ENCODE measurements at regions not wholly inside any gene's neighbourhood (a gene's known extent, or its start where the extent isn't known, plus 50 kb on each side); places are given as distances from the start of the nearest gene placed in this dataset.

DNA sequence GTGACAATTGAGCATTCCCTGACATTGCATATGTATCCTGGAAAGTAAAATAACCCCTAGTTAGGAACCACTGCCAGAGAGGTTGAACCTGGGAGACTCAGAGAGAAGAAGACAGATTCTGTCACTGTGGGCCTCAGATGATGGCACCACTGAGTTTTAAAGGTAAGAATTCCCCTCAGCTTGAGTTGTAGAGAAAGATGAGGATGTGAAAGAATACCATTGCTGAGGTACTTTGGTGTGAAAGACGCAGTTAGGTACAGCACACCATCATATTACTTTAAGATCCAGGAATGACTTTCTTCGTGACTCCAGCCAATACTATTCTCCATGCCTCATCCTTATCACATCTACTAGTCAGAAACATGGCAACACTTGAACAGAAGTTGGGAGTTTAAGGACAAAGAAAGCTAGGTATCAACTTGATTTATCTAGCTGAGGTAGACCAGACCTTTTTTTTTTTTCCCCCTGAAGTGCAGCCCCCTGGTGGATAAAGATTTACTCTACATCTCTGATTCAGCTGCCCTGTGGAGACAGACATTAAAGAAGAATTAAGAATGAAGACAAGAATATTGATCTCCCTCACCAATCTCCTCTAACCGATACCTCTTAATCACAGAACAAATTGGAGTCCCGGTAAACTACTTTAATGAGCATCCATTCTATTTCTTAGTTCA is 630.5 kb upstream of the FANCL start:
- DNase-seq (ENCODE audit: low read depth in 2 of 2) = no peak

DNA sequence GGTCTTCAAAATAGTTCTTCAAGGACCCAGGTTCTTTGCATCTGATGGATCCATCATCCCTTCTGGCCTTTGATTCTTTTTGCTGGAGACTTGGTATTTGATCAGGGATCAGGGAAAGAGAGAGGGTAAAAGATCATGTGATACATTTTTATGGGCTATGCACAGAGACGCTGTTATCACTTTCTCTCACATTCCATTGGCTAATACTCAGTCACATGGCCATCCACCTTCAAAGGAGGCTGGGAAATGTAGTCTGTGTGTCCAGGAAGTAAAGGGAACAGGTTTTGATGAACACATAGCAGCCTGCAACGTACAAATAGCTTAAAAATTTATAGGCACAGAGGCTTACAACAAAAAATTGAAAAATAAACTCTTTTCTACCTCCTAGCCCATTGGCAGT is 629.6 kb upstream of the FANCL start:
- no peak for DNase-seq (ENCODE audit: low read depth in 2 of 2)

DNA sequence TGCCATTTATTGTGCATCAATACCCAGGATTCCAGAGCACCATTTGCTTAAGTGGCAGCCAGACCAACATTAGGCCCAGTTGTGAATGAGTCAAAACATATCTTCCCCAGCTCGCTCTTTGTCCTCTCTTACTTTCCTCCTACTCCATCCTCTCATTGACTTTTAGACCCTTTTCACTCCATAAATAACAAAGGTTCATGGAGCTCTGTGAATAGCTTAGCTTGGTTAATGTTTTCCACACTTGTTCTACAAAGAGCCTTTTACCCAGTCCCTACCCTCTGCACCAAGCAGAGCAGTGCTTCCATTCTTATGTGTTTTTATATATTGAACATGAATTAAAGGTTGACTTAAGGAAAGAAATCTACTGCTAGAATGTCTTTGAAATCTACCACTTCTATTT is 625.8 kb upstream of the FANCL start:
- no peak for DNase-seq (ENCODE audit: low read depth in 2 of 2)

DNA sequence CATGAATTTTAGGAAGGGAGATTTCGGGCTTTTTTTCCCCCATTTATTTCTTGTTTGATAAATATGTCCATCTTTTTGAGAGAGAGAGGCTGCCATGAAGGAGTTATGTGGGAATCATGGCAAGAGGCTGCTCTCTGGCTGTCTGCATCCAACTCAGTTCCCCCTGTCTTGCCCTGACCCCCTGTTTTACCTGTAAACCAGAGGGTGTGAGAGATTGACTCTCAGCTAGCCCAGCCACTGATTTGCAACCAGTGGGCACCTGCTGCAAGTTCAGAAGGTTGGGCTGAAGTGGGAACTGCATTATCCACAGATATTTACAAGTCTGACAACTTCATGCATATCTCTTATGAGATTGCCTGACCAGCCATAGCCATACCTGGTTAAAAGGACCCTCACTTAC is 625.4 kb upstream of the FANCL start:
- no peak for DNase-seq (ENCODE audit: low read depth in 2 of 2)

DNA sequence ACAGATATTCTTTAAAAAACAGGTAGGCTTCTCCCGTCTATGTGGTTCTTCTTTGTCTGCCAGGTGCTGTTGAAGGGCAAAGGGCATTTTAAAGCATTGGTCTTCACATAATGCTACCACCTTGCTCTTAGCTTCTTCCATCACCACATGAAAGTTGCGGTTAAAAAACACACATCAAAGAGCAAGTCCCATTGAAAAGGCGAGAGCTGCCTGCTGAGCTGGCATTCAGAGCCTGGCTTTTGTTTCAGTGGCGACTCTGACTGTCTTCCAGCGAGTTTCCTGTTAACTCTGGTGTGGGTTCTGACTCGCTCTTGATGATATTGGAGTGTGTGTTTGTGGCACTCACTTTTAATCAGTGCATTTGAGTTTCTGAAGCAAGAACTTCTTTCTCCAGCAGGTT is 624.9 kb upstream of the FANCL start:
- no peak for DNase-seq (ENCODE audit: low read depth in 2 of 2)

DNA sequence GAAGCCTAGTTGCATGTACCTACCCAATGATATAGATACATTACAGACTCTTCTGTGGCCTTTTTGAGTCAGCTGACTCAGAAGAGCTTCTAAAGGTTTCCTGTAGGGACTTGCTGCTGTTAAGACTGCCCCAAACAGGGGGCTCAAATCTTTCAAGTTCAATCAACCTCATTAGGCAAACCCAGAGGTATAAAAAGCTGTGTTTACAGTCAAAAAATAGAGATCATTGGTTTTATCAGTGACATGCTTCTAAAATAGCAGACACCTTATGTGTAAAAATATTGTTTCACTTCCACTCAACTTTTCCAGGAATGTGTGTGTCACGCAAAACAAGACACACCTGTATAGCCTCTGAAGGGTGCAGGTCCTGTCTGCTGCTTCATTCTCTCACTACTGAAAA is 624.3 kb upstream of the FANCL start:
- DNase-seq (ENCODE audit: low read depth in 2 of 2) = no peak

DNA sequence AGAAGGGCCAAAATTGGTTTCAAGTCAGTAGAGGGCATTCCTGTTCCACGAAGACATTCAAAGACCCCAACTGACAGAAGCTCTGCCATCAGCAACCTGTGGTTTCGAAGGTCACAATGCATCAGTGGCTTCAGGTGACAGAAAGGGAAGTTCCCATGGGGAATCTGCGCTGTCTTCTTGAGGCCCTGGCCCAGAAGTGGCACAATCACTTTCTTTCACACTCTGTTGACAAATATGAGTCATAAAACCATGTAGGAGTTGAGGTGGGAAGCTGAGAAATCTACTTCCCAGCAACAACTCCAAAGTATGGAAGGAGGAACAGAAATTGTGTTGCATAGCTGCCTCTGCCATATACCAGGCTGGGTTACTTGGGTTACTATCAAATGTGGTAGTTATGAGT is 621.1 kb upstream of the FANCL start:
- no peak for DNase-seq (ENCODE audit: low read depth in 2 of 2)

DNA sequence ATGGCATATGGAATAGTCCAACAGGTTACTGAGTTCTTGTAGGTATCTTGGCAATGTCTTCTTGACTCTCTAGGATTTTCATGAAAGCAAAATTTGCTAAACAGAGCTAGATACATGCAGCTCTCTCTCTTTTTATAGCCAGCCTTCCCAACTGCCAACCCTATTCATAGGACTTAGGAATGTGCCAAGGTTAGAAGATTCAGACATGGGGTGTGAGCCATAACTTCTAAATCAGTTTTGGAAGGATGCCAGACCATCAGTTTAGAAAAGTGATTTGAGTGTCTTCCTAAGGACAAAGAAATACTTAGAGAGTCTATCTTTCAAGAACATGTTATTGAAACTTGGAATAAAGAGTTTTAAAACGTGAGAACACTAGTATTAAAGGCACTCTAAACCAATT is 619.5 kb upstream of the FANCL start:
- DNase-seq (ENCODE audit: low read depth in 2 of 2) = no peak

DNA sequence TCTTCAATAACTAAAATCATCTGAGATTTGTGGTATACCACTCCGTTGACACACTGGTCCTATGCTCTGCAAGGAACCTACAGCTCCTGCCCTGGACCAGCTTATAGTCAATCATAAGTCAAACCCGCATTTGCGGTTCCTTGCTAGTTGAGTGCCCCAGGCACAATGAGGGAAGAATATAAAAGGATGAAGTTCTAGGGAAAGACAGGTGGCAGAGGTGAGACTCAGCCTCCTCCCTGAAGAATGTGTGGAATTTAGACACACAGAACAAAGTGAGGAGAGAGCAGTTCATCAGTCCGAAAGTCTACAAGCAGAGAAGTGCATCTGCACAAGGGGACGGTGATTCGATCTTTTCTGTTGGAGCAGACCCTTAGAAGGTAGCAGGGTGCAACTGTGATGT is 615.0 kb upstream of the FANCL start:
- no peak for DNase-seq (ENCODE audit: low read depth in 2 of 2)

DNA sequence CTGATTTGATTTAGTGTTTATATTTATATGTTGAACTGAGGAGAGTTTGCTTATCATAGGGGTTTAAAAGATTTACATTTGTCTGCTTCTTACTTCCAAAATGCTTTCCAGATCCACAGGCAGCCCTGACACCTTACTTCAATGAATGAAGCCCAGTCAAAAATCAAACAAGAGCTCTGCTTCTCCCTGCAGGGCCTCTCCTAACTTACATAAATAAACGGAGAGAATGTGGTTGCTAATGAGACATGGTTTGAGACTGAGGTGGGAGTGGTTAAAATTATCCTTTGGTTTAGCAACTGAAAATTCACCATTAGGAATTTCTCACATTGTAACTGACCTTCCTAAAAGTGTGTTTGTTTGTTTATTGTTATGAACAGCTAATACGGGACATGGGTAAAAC is 612.3 kb upstream of the FANCL start:
- DNase-seq (ENCODE audit: low read depth in 2 of 2) = no peak

DNA sequence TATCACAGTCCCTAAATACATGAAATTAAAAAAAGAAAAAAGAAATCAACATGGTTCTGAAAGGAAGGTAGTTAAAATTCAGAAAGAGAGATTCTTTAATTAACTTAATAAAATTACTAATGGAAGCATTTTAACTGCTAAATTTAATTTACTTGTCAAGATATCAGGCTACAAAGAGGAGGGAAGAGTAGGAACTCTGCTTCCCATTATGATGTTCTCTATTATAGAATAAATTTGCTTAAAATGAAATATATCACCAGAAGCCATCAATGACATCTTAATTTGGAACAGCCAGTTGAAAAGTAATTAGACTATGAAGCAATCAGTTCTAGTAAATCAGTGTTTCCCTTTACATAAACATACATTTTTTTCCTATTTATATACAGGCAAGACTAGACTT is 611.8 kb upstream of the FANCL start:
- DNase-seq (ENCODE audit: low read depth in 2 of 2) = no peak

DNA sequence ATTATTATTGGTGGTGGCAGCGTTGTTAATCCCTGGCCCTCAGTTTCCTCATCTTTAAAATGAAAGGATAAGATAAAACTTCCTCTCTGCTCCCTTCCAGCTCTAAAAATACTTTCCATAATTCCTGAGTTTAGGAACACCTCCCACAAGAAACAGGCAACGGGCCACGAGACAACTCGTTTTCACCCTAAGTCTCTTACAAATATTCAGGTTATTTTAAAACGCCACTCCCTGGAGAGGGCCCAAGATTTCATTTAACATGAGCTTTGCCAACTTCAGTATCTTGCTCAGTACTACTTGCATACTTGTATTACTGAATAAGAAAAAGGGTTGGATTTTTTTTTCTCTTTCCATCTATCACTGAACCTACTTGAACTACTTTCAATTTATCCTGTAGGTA is 611.1 kb upstream of the FANCL start:
- DNase-seq (ENCODE audit: low read depth in 2 of 2) = no peak

DNA sequence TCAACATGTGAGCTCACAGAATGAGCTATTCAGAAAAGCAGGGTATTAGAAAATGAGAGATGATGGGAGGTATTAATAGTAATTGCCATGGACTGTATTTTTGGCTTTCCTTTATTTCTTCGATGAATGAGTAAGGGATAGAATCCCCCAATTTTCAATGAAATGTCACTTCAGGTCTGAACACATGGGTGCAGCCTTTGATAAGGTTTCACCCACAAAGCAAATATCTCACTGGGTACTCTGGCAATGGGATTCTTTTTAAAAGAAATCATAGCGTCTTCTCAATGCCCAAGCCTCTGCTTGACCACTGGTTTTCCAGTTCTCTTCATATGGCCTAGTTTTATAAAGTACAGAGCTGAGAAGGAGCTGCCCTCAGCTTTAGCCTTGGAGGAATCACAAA is 610.5 kb upstream of the FANCL start:
- DNase-seq (ENCODE audit: low read depth in 2 of 2) = no peak

DNA sequence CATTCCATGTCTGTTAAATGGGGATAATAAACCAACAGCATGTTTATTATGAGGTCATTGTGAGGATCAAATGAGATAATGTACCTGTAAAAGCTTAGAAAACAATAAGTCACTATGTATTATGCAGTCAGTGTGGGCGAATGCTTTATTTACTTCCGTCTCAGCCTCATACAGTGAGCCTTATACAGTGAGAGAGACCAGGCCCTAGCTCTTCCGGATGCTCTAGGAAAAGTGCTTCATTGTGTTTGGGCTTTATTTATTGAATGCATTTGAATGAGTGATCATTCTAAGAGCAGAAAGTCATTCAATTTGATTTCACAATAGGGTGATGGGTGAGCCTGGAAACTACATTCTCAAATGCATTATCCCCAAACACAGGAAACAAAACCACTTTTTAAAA is 603.9 kb upstream of the FANCL start:
- DNase-seq (ENCODE audit: low read depth in 2 of 2) = no peak

DNA sequence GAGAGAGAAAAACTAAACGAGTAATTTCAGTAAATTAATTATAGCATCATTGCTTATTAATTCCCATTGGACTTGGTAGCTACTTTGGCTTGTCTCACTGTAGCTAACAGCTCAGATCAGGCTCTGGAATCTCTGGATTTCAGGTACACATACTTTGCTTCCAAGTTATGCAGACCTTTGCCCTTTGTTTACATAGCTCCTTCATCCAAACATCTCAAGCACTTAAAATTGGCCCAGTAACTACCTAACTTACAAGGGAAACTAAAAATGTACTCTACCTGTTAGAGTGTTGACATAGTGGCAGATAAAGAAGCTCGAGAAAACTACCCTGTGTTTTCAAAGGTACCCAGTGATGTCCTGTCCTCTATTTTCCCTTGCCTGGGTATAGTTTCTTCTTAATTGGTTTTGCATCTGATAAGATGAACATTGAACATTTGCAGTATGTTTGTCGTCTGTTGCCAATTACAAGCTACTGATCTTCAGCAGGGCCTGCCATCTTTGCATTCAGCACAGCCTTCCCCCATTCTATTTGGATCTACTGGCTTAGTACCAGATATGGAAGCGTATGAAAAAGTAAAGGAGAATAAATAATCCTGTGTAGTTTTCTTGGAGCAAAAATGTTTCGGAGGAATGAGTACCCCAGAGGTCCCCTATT is 601.5 kb upstream of the FANCL start:
- no peak for DNase-seq (ENCODE audit: low read depth in 2 of 2)

DNA sequence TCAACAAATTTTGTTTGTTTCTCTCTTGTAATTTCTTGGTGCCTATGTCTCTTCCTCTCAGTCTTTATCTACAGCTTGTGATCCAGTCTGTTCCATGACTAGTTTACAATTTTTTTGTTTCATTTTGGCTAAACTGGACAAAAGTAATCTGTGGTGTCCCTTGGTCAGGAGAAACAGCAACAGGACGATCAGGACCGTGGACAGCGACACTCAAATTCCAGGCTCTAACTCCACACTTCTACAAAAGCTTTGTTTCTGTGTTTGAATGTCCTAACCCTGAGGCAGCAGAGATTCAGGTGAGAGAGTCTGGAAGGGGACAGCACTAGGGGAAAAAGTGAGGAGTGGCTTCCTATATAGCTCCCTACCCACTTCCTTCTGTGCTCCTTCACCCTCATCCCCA is 593.3 kb upstream of the FANCL start:
- no peak for DNase-seq (ENCODE audit: low read depth in 2 of 2)

DNA sequence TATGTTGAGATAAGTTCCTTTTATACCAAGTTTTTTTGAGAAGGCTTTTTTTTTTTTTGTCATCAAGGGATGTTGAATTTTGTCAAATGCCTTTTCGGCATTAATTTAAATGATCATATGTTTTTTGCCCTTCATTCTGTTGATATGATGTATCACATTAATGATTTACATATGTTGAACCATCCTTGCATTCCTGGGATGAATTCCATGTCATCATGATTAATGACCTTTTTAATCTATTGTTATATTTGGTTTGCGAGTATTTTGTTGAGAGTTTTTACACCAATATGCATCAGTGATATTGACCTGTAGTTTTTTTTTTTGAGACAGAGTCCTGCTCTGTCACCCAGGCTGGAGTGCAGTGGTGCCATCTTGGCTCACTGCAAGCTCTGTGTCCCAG is 585.7 kb upstream of the FANCL start:
- no peak for DNase-seq (ENCODE audit: low read depth in 2 of 2)

DNA sequence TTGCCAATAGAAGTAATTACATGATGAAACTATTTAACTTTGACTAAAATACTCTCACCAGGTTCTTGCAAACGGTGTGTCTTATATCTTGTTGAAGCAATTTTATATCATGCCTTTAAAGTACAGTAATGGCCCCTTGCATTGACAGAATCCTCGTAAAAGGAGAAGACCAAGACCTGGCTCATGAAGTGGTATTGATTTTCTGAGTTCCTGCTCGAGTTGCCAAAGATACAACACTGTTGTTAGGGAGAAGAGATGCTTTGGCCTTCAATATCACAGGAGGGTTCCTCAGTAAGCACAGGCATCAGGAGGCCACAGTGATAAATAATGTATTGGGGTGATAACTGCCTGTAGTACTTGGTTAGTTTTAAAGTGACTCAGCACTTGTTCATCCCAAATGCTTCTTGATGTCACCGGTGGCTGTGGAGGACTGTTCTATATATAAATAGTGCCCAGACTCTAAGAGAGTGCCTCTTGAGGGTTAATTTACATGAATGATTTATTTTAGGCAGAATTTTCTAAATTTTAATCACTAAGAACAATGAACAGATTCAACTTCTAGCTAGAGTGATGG is 571.7 kb upstream of the FANCL start:
- DNase-seq (ENCODE audit: low read depth in 2 of 2) = no peak

DNA sequence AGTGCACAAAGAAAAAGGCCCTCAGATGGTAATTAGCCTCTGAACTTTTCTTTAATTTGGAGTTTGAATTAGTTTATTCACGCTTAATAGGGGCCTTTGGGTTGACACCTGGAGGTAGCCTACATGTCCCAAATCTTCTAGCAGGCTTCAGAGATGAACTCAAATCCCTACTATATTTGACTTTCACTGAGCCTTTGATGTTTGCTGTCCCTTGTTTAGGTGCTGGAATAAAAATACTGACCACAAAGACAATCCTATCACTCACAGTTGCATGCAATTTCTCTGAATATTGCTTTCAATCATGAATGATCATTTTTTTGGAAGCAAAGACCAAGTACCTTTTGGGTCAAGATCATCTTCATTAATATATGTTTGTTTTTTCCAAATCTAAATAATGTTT is 564.0 kb upstream of the FANCL start:
- DNase-seq (ENCODE audit: low read depth in 2 of 2) = no peak

DNA sequence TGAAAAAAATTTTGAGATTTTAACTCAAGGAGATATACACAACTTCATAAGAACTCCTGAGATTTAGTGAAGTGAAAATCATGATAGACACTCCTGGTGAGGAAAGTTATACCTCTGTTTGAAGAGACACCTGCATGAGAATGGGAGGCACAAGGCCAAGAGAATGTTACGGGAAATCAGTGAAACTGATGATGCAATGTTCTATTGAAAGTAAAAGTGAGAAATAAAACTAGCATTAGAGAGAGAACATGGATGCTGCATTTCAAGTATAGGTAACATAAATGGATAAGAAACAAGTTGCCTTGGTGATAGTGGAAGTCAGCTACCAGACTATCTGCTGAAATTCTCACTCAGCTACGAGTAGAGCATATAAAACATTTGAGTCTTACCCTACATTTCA is 562.1 kb upstream of the FANCL start:
- no peak for DNase-seq (ENCODE audit: low read depth in 2 of 2)

DNA sequence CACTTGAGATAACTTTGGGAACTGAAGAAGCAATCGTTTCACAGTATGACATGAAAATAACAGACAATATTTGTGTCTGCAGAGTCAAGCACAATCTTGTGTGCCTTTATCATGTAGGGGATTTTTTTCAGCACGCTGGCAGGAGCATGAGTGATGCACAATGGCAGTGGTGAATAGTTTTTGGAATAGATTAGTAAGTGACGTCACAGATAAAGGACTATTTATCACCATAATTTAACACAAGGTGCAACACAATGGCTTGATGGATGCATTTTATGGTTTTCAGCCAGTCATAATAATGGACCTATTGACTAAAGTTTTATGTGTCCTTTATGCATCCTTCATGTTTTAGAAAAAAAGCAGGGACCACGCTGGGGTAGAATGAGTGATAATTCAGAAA is 559.8 kb upstream of the FANCL start:
- no peak for DNase-seq (ENCODE audit: low read depth in 2 of 2)

DNA sequence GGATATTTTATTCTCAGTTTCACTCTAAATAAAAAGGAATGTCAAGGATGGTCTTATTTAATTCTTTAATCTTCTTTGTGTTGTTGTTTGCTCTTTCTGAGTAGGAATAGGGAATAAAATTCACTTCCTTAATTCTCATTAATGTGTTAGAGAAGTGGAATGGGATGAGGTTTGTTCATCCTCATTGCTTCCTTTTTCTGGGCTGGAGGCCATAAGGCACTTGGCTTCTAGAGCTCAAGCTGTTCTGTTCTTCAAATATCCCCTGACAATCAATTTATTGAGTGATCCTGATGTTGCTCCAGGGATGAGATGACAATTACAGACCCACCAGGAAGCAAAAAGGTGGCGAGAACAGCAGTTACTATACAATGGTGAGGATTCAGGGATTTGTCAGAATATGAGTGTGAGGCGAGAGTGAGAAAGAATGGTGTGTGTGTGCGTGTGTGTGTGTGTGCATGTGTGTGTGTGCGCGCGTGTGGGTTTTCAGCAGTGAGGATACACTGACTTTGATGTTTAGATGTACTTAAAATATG is 557.6 kb upstream of the FANCL start:
- DNase-seq (ENCODE audit: low read depth in 2 of 2) = no peak

DNA sequence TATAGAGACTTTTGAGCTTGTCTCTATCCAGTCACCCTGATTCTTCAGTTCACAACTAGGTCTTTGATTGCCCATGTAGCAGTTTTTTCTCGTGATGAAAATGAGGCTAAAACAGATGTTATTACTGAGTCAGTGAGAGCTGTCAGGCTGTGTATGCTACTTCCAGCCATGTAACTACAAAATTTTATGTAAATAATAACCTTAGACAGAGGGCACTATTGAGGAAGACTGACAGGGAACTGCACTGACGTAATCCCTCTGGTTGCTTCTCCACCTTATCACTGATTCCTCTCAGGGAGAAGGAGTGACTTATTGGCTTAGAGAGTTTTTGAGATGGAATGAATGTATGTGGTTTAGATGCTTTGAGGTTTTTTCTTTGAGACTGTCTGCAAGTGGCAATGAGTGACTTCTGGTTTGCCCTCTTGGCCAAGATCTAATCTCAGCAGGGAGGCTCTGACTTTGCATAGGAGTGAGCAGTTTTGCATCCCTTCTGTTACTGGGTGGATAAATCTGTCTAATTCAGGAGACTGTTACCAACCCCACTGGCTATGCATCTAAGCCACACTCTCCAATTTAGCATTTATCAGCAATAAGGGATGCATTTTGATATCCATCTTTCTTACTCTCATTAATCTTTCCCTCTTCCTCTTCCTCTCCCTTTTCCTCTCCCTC is 555.2 kb upstream of the FANCL start:
- DNase-seq (ENCODE audit: low read depth in 2 of 2) = no peak

Measured in stimulated activated CD4-positive, alpha-beta T cell treated with anti-CD3 and anti-CD28 coated beads, Interleukin-1b, Interleukin-23, amount 100 ng/mL, for 4 hours (primary cell).